BLaER1 (cell line): ENCODE measurements at regions not wholly inside any gene's neighbourhood (a gene's known extent, or its start where the extent isn't known, plus 50 kb on each side); places are given as distances from the start of the nearest gene placed in this dataset.
"Not testable (repeated sequence)": the region's sequence is repeated elsewhere in the genome, so short reads cannot be mapped to it uniquely, and the experiment has no call there.

Experiments
- H3K27ac ChIP-seq: shearing (Covaris generic); formaldehyde crosslinking; 2 replicates; pipeline ENCODE4 v1.8.1; 2022
- H3K27me3 ChIP-seq: shearing (Covaris generic); formaldehyde crosslinking; 2 replicates; pipeline ENCODE4 v1.8.1; 2022
- H3K36me3 ChIP-seq: shearing (Covaris generic); formaldehyde crosslinking; 2 replicates; pipeline ENCODE4 v1.8.1; 2022
- H3K4me1 ChIP-seq: shearing (Covaris generic); formaldehyde crosslinking; 2 replicates; pipeline ENCODE4 v1.8.1; 2022
- H3K4me2 ChIP-seq: shearing (Covaris generic); formaldehyde crosslinking; 2 replicates; pipeline ENCODE4 v1.8.1; 2022
- H3K4me3 ChIP-seq: shearing (Covaris generic); formaldehyde crosslinking; 2 replicates; pipeline ENCODE4 v1.8.1; 2022
- H3K9ac ChIP-seq: shearing (Covaris generic); formaldehyde crosslinking; 2 replicates; pipeline ENCODE4 v1.8.1; 2022
- H3K9me3 ChIP-seq: shearing (Covaris generic); formaldehyde crosslinking; 2 replicates; pipeline ENCODE4 v1.8.1; 2022
- H4K20me1 ChIP-seq: shearing (Covaris generic); formaldehyde crosslinking; 2 replicates; pipeline ENCODE4 v1.8.1; 2022
- Cebpa-rat ChIP-seq: shearing (Covaris generic); IDR thresholded peaks from 2 replicates; pipeline ENCODE4 v1.8.1; 2022

- no peak for TF ChIP-seq Cebpa-rat
- peak overlapping the region; percentile 55 for H3K4me2 ChIP-seq
- peaks cover 10% of the 10 kb centered on the region; the same call in 1 of the 2 replicates for H4K20me1 ChIP-seq
- no peak overlapping the region for H3K4me3 ChIP-seq
- H3K9ac ChIP-seq, result no peak overlapping the region
- H3K9me3 ChIP-seq, result no peaks in the 10 kb centered on the region
- H3K27me3 ChIP-seq, result peaks cover 35% of the 10 kb centered on the region
- no peak overlapping the region for H3K27ac ChIP-seq
- peaks cover 46% of the 10 kb centered on the region for H3K4me1 ChIP-seq
- H3K36me3 ChIP-seq, result no peaks in the 10 kb centered on the region
Measured at GRCh38 chr5:1644810-1645571, 121.2 kb upstream of the LPCAT1 start.

GRCh38 chr5:1644393-1644809 lies 120.6 kb upstream of the LPCAT1 start:
- H3K27me3 ChIP-seq, result peaks cover 35% of the 10 kb centered on the region
- not testable (repeated sequence) for H4K20me1 ChIP-seq, H3K27ac ChIP-seq, H3K4me3 ChIP-seq, H3K9ac ChIP-seq, H3K9me3 ChIP-seq, H3K36me3 ChIP-seq
- peak overlapping the region; percentile 18 for H3K4me2 ChIP-seq
- peaks cover 46% of the 10 kb centered on the region for H3K4me1 ChIP-seq

- H3K4me2 ChIP-seq, result peak overlapping the region; percentile 18; the same call in 1 of the 2 replicates
- no peak overlapping the region for H3K4me3 ChIP-seq
- H3K4me1 ChIP-seq, result peaks cover 46% of the 10 kb centered on the region
- H3K27me3 ChIP-seq, result peaks cover 35% of the 10 kb centered on the region
- no peak overlapping the region for H3K9ac ChIP-seq
- peaks cover 10% of the 10 kb centered on the region; the same call in 1 of the 2 replicates for H4K20me1 ChIP-seq
- H3K9me3 ChIP-seq, result no peaks in the 10 kb centered on the region
- TF ChIP-seq Cebpa-rat, result no peak
- no peak overlapping the region for H3K27ac ChIP-seq
- no peaks in the 10 kb centered on the region for H3K36me3 ChIP-seq
Measured at GRCh38 chr5:1643651-1644392, 120.1 kb upstream of the LPCAT1 start.

- peaks cover 35% of the 10 kb centered on the region for H3K27me3 ChIP-seq
- H3K4me3 ChIP-seq, result no peak overlapping the region
- no peak for TF ChIP-seq Cebpa-rat
- H3K4me2 ChIP-seq, result peak overlapping the region; percentile 34; the same call in 1 of the 2 replicates
- H3K9ac ChIP-seq, result no peak overlapping the region
- H4K20me1 ChIP-seq, result peaks cover 10% of the 10 kb centered on the region; the same call in 1 of the 2 replicates
- H3K4me1 ChIP-seq, result peaks cover 56% of the 10 kb centered on the region
- no peak overlapping the region for H3K27ac ChIP-seq
- no peaks in the 10 kb centered on the region for H3K9me3 ChIP-seq
- H3K36me3 ChIP-seq, result no peaks in the 10 kb centered on the region
Measured at GRCh38 chr5:1642621-1643061, 118.9 kb upstream of the LPCAT1 start.

GRCh38 chr5:1642221-1642620 lies 118.5 kb upstream of the LPCAT1 start:
- Histone ChIP-seq H3K4me2 (peak overlapping the region; percentile 34; the same call in 1 of the 2 replicates), H3K9me3 (no peaks in the 10 kb centered on the region), H3K9ac (no peak overlapping the region), H3K4me3 (no peak overlapping the region), H3K27me3 (peaks cover 35% of the 10 kb centered on the region), H4K20me1 (peaks cover 10% of the 10 kb centered on the region; the same call in 1 of the 2 replicates), H3K36me3 (no peaks in the 10 kb centered on the region), H3K27ac (no peak overlapping the region), H3K4me1 (peaks cover 60% of the 10 kb centered on the region)
- TF ChIP-seq Cebpa-rat, result no peak

- no peak overlapping the region for H3K27ac ChIP-seq
- H3K4me1 ChIP-seq, result peaks cover 66% of the 10 kb centered on the region
- no peak for TF ChIP-seq Cebpa-rat
- no peaks in the 10 kb centered on the region for H3K9me3 ChIP-seq
- no peak overlapping the region for H3K4me3 ChIP-seq
- no peaks in the 10 kb centered on the region for H3K36me3 ChIP-seq
- peak overlapping the region; percentile 94 for H3K4me2 ChIP-seq
- no peak overlapping the region for H3K9ac ChIP-seq
- peaks cover 39% of the 10 kb centered on the region for H3K27me3 ChIP-seq
- peaks cover 10% of the 10 kb centered on the region; the same call in 1 of the 2 replicates for H4K20me1 ChIP-seq
Measured at GRCh38 chr5:1641560-1642166, 117.9 kb upstream of the LPCAT1 start.

- Histone ChIP-seq H3K4me1 (peaks cover 72% of the 10 kb centered on the region), H3K4me3 (no peak overlapping the region), H3K27ac (no peak overlapping the region), H4K20me1 (peaks cover 10% of the 10 kb centered on the region; the same call in 1 of the 2 replicates), H3K36me3 (no peaks in the 10 kb centered on the region), H3K4me2 (peak overlapping the region; percentile 94), H3K9me3 (no peaks in the 10 kb centered on the region), H3K27me3 (peaks cover 46% of the 10 kb centered on the region), H3K9ac (no peak overlapping the region)
- no peak for TF ChIP-seq Cebpa-rat
Measured at GRCh38 chr5:1641041-1641440, 117.3 kb upstream of the LPCAT1 start.

GRCh38 chr5:1640421-1640881 lies 116.7 kb upstream of the LPCAT1 start:
- H3K27ac ChIP-seq, result no peak overlapping the region
- peaks cover 10% of the 10 kb centered on the region; the same call in 1 of the 2 replicates for H4K20me1 ChIP-seq
- no peak overlapping the region for H3K9ac ChIP-seq
- peaks cover 72% of the 10 kb centered on the region for H3K4me1 ChIP-seq
- no peak for TF ChIP-seq Cebpa-rat
- no peaks in the 10 kb centered on the region for H3K9me3 ChIP-seq
- H3K27me3 ChIP-seq, result peaks cover 50% of the 10 kb centered on the region
- no peaks in the 10 kb centered on the region for H3K36me3 ChIP-seq
- peak overlapping the region; percentile 94 for H3K4me2 ChIP-seq
- H3K4me3 ChIP-seq, result no peak overlapping the region

- no peak overlapping the region for H3K9ac ChIP-seq
- no peak overlapping the region for H3K27ac ChIP-seq
- H3K36me3 ChIP-seq, result no peaks in the 10 kb centered on the region
- H3K4me2 ChIP-seq, result peak overlapping the region; percentile 94
- H3K27me3 ChIP-seq, result peaks cover 50% of the 10 kb centered on the region
- TF ChIP-seq Cebpa-rat, result no peak
- peaks cover 69% of the 10 kb centered on the region for H3K4me1 ChIP-seq
- H4K20me1 ChIP-seq, result peaks cover 10% of the 10 kb centered on the region; the same call in 1 of the 2 replicates
- H3K9me3 ChIP-seq, result no peaks in the 10 kb centered on the region
- H3K4me3 ChIP-seq, result no peak overlapping the region
Measured at GRCh38 chr5:1639757-1640156, 116.0 kb upstream of the LPCAT1 start.
